GM23338 (cell line): ENCODE measurements at regions not wholly inside any gene's neighbourhood (a gene's known extent, or its start where the extent isn't known, plus 50 kb on each side); places are given as distances from the start of the nearest gene placed in this dataset.

Experiments used
- ATAC-seq: fragments of 200-7000 bp; cut with Tn5 transposase; 3 replicates; pipeline ENCODE4 v1.9.1; 2020
- DNase-seq: peaks from one replicate; pipeline ENCODE4 v3.0.0-alpha.2; 2015; ENCODE audit warnings: low spot score
- H2AFZ ChIP-seq: fragments of 200-600 bp; sonication (generic); 2 replicates; pipeline ENCODE4 v1.8.0; 2016; ENCODE audit warnings: antibody characterized with exemption, mild to moderate bottlenecking, moderate library complexity
- H3F3A ChIP-seq: fragments of 200-600 bp; sonication (generic); replicated peaks from 2 replicates; pipeline ENCODE4 v1.8.0; 2017; ENCODE audit warnings: antibody characterized with exemption, mixed run types, low read depth
- H3K27ac ChIP-seq: fragments of 200-600 bp; sonication (generic); 2 replicates; pipeline ENCODE4 v1.6.1; 2016; ENCODE audit warnings: low read depth
- H3K27me3 ChIP-seq: fragments of 200-600 bp; sonication (generic); 2 replicates; pipeline ENCODE4 v1.8.0; 2016; ENCODE audit warnings: mild to moderate bottlenecking, mixed run types, moderate library complexity; ENCODE audit not compliant: insufficient read depth
- H3K36me3 ChIP-seq: fragments of 200-600 bp; sonication (generic); 2 replicates; pipeline ENCODE4 v1.8.0; 2016; ENCODE audit warnings: mild to moderate bottlenecking; ENCODE audit not compliant: insufficient read depth
- H3K4me1 ChIP-seq: fragments of 200-600 bp; sonication (generic); 2 replicates; pipeline ENCODE4 v1.8.0; 2016; ENCODE audit warnings: mild to moderate bottlenecking, moderate library complexity; ENCODE audit not compliant: insufficient read depth
- H3K4me2 ChIP-seq: fragments of 200-600 bp; sonication (generic); 2 replicates; pipeline ENCODE4 v1.7.1; 2017; ENCODE audit warnings: mixed run types
- H3K4me3 ChIP-seq: fragments of 200-600 bp; sonication (generic); 2 replicates; pipeline ENCODE4 v1.6.1; 2016; ENCODE audit warnings: mixed run types
- H3K79me2 ChIP-seq: fragments of 200-600 bp; sonication (generic); replicated peaks from 2 replicates; pipeline ENCODE4 v1.8.0; 2017; ENCODE audit warnings: mild to moderate bottlenecking; ENCODE audit not compliant: insufficient read depth
- H3K9me2 ChIP-seq: fragments of 200-600 bp; sonication (generic); 2 replicates; pipeline ENCODE4 v1.8.0; 2017; ENCODE audit not compliant: insufficient read depth
- H4K20me1 ChIP-seq: fragments of 200-600 bp; sonication (generic); replicated peaks from 2 replicates; pipeline ENCODE4 v1.8.0; 2017; ENCODE audit warnings: mild to moderate bottlenecking; ENCODE audit not compliant: insufficient read depth
- H3K27ac Mint-ChIP-seq: 2 replicates; pipeline ENCODE4 v1.8.0; 2020; ENCODE audit warnings: inconsistent platforms, mild to moderate bottlenecking, moderate library complexity, mixed read lengths
- H3K27me3 Mint-ChIP-seq: 3 replicates; pipeline ENCODE4 v1.8.0; 2022; ENCODE audit warnings: low read depth, mild to moderate bottlenecking, moderate library complexity, mixed read lengths, inconsistent platforms; ENCODE audit not compliant: insufficient read depth, poor library complexity
- H3K36me3 Mint-ChIP-seq: 3 replicates; pipeline ENCODE4 v1.8.0; 2021; ENCODE audit warnings: low read depth, mild to moderate bottlenecking, inconsistent platforms, moderate library complexity, mixed read lengths
- H3K4me1 Mint-ChIP-seq: 3 replicates; pipeline ENCODE4 v1.8.0; 2020; ENCODE audit warnings: mild to moderate bottlenecking, inconsistent platforms, mixed read lengths
- H3K4me3 Mint-ChIP-seq: 3 replicates; pipeline ENCODE4 v1.8.0; 2021; ENCODE audit warnings: moderate library complexity, mild to moderate bottlenecking, inconsistent platforms, mixed read lengths
- H3K9me3 Mint-ChIP-seq: 3 replicates; pipeline ENCODE4 v1.8.0; 2020; ENCODE audit warnings: moderate library complexity, mild to moderate bottlenecking, inconsistent platforms, mixed read lengths
- EZH2 ChIP-seq: fragments of 200-600 bp; sonication (generic); IDR thresholded peaks from one replicate; pipeline ENCODE4 v1.8.0; 2017; ENCODE audit warnings: antibody characterized with exemption, mild to moderate bottlenecking, low read depth; ENCODE audit not compliant: unreplicated experiment
- NANOG ChIP-seq: IDR thresholded peaks from 2 replicates; pipeline ENCODE4 v1.6.1; 2016; ENCODE audit warnings: antibody characterized with exemption, borderline replicate concordance
- POLR2AphosphoS5 ChIP-seq: IDR thresholded peaks from 2 replicates; pipeline ENCODE4 v1.6.1; 2016; ENCODE audit warnings: antibody characterized with exemption, low read depth
- STAT1 ChIP-seq: IDR thresholded peaks from one replicate; pipeline ENCODE4 v1.6.1; 2016; ENCODE audit warnings: antibody characterized with exemption; ENCODE audit not compliant: unreplicated experiment
- TF ChIP-seq, protein P1 (sequence below): fragments of 250-450 bp; sonication (Bioruptor Pico); IDR thresholded peaks from 2 replicates; pipeline ENCODE4 v1.5.0; 2020; ENCODE audit warnings: mild to moderate bottlenecking, moderate library complexity
- TF ChIP-seq, protein P2 (sequence below): IDR thresholded peaks from one replicate; pipeline ENCODE4 v1.6.1; 2018; ENCODE audit warnings: antibody characterized with exemption; ENCODE audit not compliant: unreplicated experiment
- TF ChIP-seq, protein P3 (sequence below): IDR thresholded peaks from 2 replicates; pipeline ENCODE4 v1.6.1; 2016; ENCODE audit warnings: antibody characterized with exemption
- TF ChIP-seq, protein P4 (sequence below), 2 experiments: fragments of 200-600 bp in 1 of 2; sonication (generic) in 1 of 2; conservative IDR thresholded peaks; 2 replicates each; pipeline versions ENCODE4 v1.5.1 to v1.6.1; 2016 to 2017; ENCODE audit warnings: antibody characterized with exemption in 2 of 2, low read depth in 2 of 2, mild to moderate bottlenecking in 2 of 2, moderate library complexity in 1 of 2

DNA sequence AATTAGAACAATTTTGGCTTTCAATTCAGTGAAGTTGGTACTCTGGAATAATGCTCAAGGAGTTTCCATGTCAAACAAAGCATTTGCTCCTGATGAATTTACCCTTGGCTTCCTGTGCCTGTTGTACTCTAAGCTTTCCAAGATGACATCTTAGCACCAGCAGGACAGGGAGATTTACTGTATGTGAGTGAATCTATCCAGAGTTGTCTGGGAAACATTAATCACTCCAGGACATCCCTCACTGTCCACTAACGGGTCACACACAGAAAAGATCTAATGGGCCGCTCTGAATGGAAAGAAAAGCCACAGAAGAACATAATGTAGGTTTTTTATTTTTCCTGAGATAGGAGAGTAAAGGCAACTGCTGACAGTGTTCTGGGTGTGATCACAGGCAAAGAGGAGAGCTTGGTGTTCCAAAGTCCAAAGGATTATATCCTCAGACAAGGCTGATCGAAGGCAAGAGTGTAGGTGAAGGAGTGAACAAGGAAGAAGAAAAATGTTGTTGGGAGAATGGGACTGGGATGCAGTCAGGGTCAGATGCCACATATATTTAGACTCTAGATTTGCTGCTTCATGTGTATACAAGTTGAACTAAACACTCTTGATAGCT is 167.7 kb upstream of the RPS23 start (continued):
- TF ChIP-seq, protein P1, sequence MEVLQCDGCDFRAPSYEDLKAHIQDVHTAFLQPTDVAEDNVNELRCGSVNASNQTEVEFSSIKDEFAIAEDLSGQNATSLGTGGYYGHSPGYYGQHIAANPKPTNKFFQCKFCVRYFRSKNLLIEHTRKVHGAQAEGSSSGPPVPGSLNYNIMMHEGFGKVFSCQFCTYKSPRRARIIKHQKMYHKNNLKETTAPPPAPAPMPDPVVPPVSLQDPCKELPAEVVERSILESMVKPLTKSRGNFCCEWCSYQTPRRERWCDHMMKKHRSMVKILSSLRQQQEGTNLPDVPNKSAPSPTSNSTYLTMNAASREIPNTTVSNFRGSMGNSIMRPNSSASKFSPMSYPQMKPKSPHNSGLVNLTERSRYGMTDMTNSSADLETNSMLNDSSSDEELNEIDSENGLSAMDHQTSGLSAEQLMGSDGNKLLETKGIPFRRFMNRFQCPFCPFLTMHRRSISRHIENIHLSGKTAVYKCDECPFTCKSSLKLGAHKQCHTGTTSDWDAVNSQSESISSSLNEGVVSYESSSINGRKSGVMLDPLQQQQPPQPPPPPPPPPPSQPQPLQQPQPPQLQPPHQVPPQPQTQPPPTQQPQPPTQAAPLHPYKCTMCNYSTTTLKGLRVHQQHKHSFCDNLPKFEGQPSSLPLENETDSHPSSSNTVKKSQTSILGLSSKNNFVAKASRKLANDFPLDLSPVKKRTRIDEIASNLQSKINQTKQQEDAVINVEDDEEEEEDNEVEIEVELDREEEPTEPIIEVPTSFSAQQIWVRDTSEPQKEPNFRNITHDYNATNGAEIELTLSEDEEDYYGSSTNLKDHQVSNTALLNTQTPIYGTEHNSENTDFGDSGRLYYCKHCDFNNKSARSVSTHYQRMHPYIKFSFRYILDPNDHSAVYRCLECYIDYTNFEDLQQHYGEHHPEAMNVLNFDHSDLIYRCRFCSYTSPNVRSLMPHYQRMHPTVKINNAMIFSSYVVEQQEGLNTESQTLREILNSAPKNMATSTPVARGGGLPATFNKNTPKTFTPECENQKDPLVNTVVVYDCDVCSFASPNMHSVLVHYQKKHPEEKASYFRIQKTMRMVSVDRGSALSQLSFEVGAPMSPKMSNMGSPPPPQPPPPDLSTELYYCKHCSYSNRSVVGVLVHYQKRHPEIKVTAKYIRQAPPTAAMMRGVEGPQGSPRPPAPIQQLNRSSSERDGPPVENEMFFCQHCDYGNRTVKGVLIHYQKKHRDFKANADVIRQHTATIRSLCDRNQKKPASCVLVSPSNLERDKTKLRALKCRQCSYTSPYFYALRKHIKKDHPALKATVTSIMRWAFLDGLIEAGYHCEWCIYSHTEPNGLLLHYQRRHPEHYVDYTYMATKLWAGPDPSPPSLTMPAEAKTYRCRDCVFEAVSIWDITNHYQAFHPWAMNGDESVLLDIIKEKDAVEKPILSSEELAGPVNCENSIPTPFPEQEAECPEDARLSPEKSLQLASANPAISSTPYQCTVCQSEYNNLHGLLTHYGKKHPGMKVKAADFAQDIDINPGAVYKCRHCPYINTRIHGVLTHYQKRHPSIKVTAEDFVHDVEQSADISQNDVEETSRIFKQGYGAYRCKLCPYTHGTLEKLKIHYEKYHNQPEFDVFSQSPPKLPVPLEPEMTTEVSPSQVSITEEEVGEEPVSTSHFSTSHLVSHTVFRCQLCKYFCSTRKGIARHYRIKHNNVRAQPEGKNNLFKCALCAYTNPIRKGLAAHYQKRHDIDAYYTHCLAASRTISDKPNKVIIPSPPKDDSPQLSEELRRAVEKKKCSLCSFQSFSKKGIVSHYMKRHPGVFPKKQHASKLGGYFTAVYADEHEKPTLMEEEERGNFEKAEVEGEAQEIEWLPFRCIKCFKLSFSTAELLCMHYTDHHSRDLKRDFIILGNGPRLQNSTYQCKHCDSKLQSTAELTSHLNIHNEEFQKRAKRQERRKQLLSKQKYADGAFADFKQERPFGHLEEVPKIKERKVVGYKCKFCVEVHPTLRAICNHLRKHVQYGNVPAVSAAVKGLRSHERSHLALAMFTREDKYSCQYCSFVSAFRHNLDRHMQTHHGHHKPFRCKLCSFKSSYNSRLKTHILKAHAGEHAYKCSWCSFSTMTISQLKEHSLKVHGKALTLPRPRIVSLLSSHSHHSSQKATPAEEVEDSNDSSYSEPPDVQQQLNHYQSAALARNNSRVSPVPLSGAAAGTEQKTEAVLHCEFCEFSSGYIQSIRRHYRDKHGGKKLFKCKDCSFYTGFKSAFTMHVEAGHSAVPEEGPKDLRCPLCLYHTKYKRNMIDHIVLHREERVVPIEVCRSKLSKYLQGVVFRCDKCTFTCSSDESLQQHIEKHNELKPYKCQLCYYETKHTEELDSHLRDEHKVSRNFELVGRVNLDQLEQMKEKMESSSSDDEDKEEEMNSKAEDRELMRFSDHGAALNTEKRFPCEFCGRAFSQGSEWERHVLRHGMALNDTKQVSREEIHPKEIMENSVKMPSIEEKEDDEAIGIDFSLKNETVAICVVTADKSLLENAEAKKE (CRISPR knock-in tag), result no peak
- TF ChIP-seq, protein P2, sequence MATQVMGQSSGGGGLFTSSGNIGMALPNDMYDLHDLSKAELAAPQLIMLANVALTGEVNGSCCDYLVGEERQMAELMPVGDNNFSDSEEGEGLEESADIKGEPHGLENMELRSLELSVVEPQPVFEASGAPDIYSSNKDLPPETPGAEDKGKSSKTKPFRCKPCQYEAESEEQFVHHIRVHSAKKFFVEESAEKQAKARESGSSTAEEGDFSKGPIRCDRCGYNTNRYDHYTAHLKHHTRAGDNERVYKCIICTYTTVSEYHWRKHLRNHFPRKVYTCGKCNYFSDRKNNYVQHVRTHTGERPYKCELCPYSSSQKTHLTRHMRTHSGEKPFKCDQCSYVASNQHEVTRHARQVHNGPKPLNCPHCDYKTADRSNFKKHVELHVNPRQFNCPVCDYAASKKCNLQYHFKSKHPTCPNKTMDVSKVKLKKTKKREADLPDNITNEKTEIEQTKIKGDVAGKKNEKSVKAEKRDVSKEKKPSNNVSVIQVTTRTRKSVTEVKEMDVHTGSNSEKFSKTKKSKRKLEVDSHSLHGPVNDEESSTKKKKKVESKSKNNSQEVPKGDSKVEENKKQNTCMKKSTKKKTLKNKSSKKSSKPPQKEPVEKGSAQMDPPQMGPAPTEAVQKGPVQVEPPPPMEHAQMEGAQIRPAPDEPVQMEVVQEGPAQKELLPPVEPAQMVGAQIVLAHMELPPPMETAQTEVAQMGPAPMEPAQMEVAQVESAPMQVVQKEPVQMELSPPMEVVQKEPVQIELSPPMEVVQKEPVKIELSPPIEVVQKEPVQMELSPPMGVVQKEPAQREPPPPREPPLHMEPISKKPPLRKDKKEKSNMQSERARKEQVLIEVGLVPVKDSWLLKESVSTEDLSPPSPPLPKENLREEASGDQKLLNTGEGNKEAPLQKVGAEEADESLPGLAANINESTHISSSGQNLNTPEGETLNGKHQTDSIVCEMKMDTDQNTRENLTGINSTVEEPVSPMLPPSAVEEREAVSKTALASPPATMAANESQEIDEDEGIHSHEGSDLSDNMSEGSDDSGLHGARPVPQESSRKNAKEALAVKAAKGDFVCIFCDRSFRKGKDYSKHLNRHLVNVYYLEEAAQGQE, result no peak

DNA sequence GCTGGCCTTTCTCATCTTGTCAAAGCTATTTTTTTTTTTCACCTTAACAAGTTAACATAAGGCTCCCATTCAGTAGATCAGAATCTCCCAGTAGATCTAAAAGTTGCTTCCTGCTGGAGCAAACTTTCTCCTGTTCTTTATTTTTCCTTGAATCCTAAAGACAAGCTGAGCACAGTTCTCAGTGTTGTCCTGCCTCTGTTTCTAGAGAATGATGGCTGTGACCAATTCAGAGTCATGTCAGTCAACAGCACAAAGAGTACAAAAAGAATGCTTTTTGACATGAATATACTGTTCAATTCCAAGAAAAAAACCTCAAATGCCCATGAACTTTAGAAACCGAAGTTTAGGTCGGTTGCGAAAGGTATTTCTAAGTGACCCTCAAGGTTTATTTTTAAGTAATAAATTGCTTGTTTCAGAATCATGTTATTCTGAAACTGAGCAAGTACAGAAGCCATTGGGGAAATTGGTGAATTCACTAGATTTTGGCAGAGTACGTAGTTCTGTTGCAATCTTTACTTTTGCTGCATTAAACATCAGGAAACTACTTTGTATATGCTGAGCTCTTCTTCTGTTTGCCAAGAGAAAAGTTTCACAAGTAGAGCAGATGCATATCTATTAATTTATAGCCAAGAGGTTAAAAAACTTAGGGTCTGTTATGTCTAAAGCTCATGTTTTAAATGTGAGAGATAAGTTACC is 161.7 kb upstream of the RPS23 start:
- Mint-ChIP-seq H3K9me3 (peaks cover 12% of the 10 kb centered on the region; the same call in 1 of the 3 replicates), H3K36me3 (peaks cover 11% of the 10 kb centered on the region), H3K4me3 (no peak overlapping the region), H3K27ac (no peak overlapping the region), H3K4me1 (peaks cover 12% of the 10 kb centered on the region), H3K27me3 (peaks cover 3% of the 10 kb centered on the region)
- Histone ChIP-seq H3F3A (no peaks in the 10 kb centered on the region), H3K36me3 (no peaks in the 10 kb centered on the region), H3K79me2 (no peaks in the 10 kb centered on the region), H3K27ac (no peak overlapping the region), H3K27me3 (no peaks in the 10 kb centered on the region), H4K20me1 (no peaks in the 10 kb centered on the region), H3K4me1 (no peaks in the 10 kb centered on the region), H3K4me2 (no peak overlapping the region), H3K9me2 (no peaks in the 10 kb centered on the region), H2AFZ (no peak overlapping the region), H3K4me3 (no peak overlapping the region)
- no peak for DNase-seq
- ATAC-seq, result no peak
- TF ChIP-seq STAT1 (no peak), EZH2 (no peak), NANOG (no peak), POLR2AphosphoS5 (no peak)
- TF ChIP-seq, protein P3, sequence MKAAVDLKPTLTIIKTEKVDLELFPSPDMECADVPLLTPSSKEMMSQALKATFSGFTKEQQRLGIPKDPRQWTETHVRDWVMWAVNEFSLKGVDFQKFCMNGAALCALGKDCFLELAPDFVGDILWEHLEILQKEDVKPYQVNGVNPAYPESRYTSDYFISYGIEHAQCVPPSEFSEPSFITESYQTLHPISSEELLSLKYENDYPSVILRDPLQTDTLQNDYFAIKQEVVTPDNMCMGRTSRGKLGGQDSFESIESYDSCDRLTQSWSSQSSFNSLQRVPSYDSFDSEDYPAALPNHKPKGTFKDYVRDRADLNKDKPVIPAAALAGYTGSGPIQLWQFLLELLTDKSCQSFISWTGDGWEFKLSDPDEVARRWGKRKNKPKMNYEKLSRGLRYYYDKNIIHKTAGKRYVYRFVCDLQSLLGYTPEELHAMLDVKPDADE, result no peak
- TF ChIP-seq, protein P4, sequence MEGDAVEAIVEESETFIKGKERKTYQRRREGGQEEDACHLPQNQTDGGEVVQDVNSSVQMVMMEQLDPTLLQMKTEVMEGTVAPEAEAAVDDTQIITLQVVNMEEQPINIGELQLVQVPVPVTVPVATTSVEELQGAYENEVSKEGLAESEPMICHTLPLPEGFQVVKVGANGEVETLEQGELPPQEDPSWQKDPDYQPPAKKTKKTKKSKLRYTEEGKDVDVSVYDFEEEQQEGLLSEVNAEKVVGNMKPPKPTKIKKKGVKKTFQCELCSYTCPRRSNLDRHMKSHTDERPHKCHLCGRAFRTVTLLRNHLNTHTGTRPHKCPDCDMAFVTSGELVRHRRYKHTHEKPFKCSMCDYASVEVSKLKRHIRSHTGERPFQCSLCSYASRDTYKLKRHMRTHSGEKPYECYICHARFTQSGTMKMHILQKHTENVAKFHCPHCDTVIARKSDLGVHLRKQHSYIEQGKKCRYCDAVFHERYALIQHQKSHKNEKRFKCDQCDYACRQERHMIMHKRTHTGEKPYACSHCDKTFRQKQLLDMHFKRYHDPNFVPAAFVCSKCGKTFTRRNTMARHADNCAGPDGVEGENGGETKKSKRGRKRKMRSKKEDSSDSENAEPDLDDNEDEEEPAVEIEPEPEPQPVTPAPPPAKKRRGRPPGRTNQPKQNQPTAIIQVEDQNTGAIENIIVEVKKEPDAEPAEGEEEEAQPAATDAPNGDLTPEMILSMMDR (conservative IDR thresholded peaks at IDR 0.05; ENCODE audit: low read depth in 2 of 2), result no peak
